ENCODE measurements at regions not wholly inside any gene's neighbourhood (a gene's known extent, or its start where the extent isn't known, plus 50 kb on each side); places are given as distances from the start of the nearest gene placed in this dataset.
"Not testable (repeated sequence)": the region's sequence is repeated elsewhere in the genome, so short reads cannot be mapped to it uniquely, and the experiment has no call there.

GRCh38 chr1:223920805-223921204 is 75.1 kb upstream of the TP53BP2 start:
- peak in 1 of 2 donors; percentile 24 for TF ChIP-seq CTCF (conservative IDR thresholded peaks at IDR 0.05 in 1 of 2, IDR thresholded peaks at IDR 0.05 in 1 of 2; ENCODE audit: low read depth in 1 of 2, low read length in 2 of 2)
- not testable (repeated sequence) for H3K4me3 ChIP-seq (replicated peaks in 1 of 4; ENCODE audit: control extremely low read depth in 1 of 4, insufficient read depth in 1 of 4, low read depth in 3 of 4, low read length in 4 of 4); H2AFZ ChIP-seq (ENCODE audit: low read length); H3K27ac ChIP-seq (ENCODE audit: insufficient read depth, low read length); H3K9ac ChIP-seq (ENCODE audit: insufficient read depth, low read length); H3K36me3 ChIP-seq (ENCODE audit: control insufficient read depth, insufficient read depth, low read length); H4K20me1 ChIP-seq (ENCODE audit: control insufficient read depth, extremely low read depth, insufficient read depth, low read length); H3K27me3 ChIP-seq (ENCODE audit: control insufficient read depth, insufficient read depth, low read length); H3K4me1 ChIP-seq (ENCODE audit: control insufficient read depth, extremely low read depth, insufficient read depth, low read length); DNase-seq (ENCODE audit: low read depth in 2 of 2); H3K9me3 ChIP-seq (ENCODE audit: control insufficient read depth, insufficient read depth, low read depth, low read length); H3K79me2 ChIP-seq (ENCODE audit: control insufficient read depth, insufficient read depth, low read length); H3K4me2 ChIP-seq (ENCODE audit: extremely low read depth, insufficient read depth, low read length)

- H3K27me3 ChIP-seq (ENCODE audit: control insufficient read depth, insufficient read depth, low read length); H4K20me1 ChIP-seq (ENCODE audit: control insufficient read depth, extremely low read depth, insufficient read depth, low read length); H3K4me1 ChIP-seq (ENCODE audit: control insufficient read depth, extremely low read depth, insufficient read depth, low read length); H2AFZ ChIP-seq (ENCODE audit: low read length); H3K79me2 ChIP-seq (ENCODE audit: control insufficient read depth, insufficient read depth, low read length); H3K9ac ChIP-seq (ENCODE audit: insufficient read depth, low read length); DNase-seq (ENCODE audit: low read depth in 2 of 2); H3K36me3 ChIP-seq (ENCODE audit: control insufficient read depth, insufficient read depth, low read length); H3K4me2 ChIP-seq (ENCODE audit: extremely low read depth, insufficient read depth, low read length); H3K27ac ChIP-seq (ENCODE audit: insufficient read depth, low read length); H3K4me3 ChIP-seq (replicated peaks in 1 of 4; ENCODE audit: control extremely low read depth in 1 of 4, insufficient read depth in 1 of 4, low read depth in 3 of 4, low read length in 4 of 4); H3K9me3 ChIP-seq (ENCODE audit: control insufficient read depth, insufficient read depth, low read depth, low read length): not testable (repeated sequence)
These were observed 69.7 kb upstream of the TP53BP2 start for GRCh38 chr1:223915476-223915875.

GRCh38 chr1:223913715-223914114 is 68.0 kb upstream of the TP53BP2 start:
- H3K79me2 ChIP-seq (ENCODE audit: control insufficient read depth, insufficient read depth, low read length); H3K36me3 ChIP-seq (ENCODE audit: control insufficient read depth, insufficient read depth, low read length); H3K4me3 ChIP-seq (replicated peaks in 1 of 4; ENCODE audit: control extremely low read depth in 1 of 4, insufficient read depth in 1 of 4, low read depth in 3 of 4, low read length in 4 of 4); H3K4me2 ChIP-seq (ENCODE audit: extremely low read depth, insufficient read depth, low read length); H4K20me1 ChIP-seq (ENCODE audit: control insufficient read depth, extremely low read depth, insufficient read depth, low read length); H3K27me3 ChIP-seq (ENCODE audit: control insufficient read depth, insufficient read depth, low read length); DNase-seq (ENCODE audit: low read depth in 2 of 2); H2AFZ ChIP-seq (ENCODE audit: low read length); H3K9ac ChIP-seq (ENCODE audit: insufficient read depth, low read length); H3K9me3 ChIP-seq (ENCODE audit: control insufficient read depth, insufficient read depth, low read depth, low read length); H3K27ac ChIP-seq (ENCODE audit: insufficient read depth, low read length); H3K4me1 ChIP-seq (ENCODE audit: control insufficient read depth, extremely low read depth, insufficient read depth, low read length): not testable (repeated sequence)

- not testable (repeated sequence) for H3K36me3 ChIP-seq (ENCODE audit: control insufficient read depth, insufficient read depth, low read length); H3K4me3 ChIP-seq (replicated peaks in 1 of 4; ENCODE audit: control extremely low read depth in 1 of 4, insufficient read depth in 1 of 4, low read depth in 3 of 4, low read length in 4 of 4); H3K4me1 ChIP-seq (ENCODE audit: control insufficient read depth, extremely low read depth, insufficient read depth, low read length); H3K79me2 ChIP-seq (ENCODE audit: control insufficient read depth, insufficient read depth, low read length); H3K4me2 ChIP-seq (ENCODE audit: extremely low read depth, insufficient read depth, low read length); DNase-seq (ENCODE audit: low read depth in 2 of 2); H4K20me1 ChIP-seq (ENCODE audit: control insufficient read depth, extremely low read depth, insufficient read depth, low read length); H2AFZ ChIP-seq (ENCODE audit: low read length); H3K27ac ChIP-seq (ENCODE audit: insufficient read depth, low read length); H3K9me3 ChIP-seq (ENCODE audit: control insufficient read depth, insufficient read depth, low read depth, low read length); H3K9ac ChIP-seq (ENCODE audit: insufficient read depth, low read length); H3K27me3 ChIP-seq (ENCODE audit: control insufficient read depth, insufficient read depth, low read length)
- peak in 1 of 2 donors; percentile 26 for TF ChIP-seq CTCF (conservative IDR thresholded peaks at IDR 0.05 in 1 of 2, IDR thresholded peaks at IDR 0.05 in 1 of 2; ENCODE audit: low read depth in 1 of 2, low read length in 2 of 2)
These were observed 62.3 kb upstream of the TP53BP2 start for GRCh38 chr1:223907943-223908587.

GRCh38 chr1:223903221-223903620 is 57.5 kb upstream of the TP53BP2 start:
- not testable (repeated sequence) for DNase-seq (ENCODE audit: low read depth in 2 of 2); H3K79me2 ChIP-seq (ENCODE audit: control insufficient read depth, insufficient read depth, low read length); H3K27me3 ChIP-seq (ENCODE audit: control insufficient read depth, insufficient read depth, low read length); H2AFZ ChIP-seq (ENCODE audit: low read length); H4K20me1 ChIP-seq (ENCODE audit: control insufficient read depth, extremely low read depth, insufficient read depth, low read length); H3K4me2 ChIP-seq (ENCODE audit: extremely low read depth, insufficient read depth, low read length); H3K4me3 ChIP-seq (replicated peaks in 1 of 4; ENCODE audit: control extremely low read depth in 1 of 4, insufficient read depth in 1 of 4, low read depth in 3 of 4, low read length in 4 of 4); H3K36me3 ChIP-seq (ENCODE audit: control insufficient read depth, insufficient read depth, low read length); H3K9me3 ChIP-seq (ENCODE audit: control insufficient read depth, insufficient read depth, low read depth, low read length); H3K4me1 ChIP-seq (ENCODE audit: control insufficient read depth, extremely low read depth, insufficient read depth, low read length); H3K9ac ChIP-seq (ENCODE audit: insufficient read depth, low read length); H3K27ac ChIP-seq (ENCODE audit: insufficient read depth, low read length)

- not testable (repeated sequence) for H3K36me3 ChIP-seq (ENCODE audit: control insufficient read depth, insufficient read depth, low read length); H3K9ac ChIP-seq (ENCODE audit: insufficient read depth, low read length); H4K20me1 ChIP-seq (ENCODE audit: control insufficient read depth, extremely low read depth, insufficient read depth, low read length); H3K4me1 ChIP-seq (ENCODE audit: control insufficient read depth, extremely low read depth, insufficient read depth, low read length); H3K27ac ChIP-seq (ENCODE audit: insufficient read depth, low read length); H3K4me3 ChIP-seq (replicated peaks in 1 of 4; ENCODE audit: control extremely low read depth in 1 of 4, insufficient read depth in 1 of 4, low read depth in 3 of 4, low read length in 4 of 4); H3K79me2 ChIP-seq (ENCODE audit: control insufficient read depth, insufficient read depth, low read length); H3K9me3 ChIP-seq (ENCODE audit: control insufficient read depth, insufficient read depth, low read depth, low read length); H3K4me2 ChIP-seq (ENCODE audit: extremely low read depth, insufficient read depth, low read length); H2AFZ ChIP-seq (ENCODE audit: low read length); H3K27me3 ChIP-seq (ENCODE audit: control insufficient read depth, insufficient read depth, low read length)
- DNase-seq (ENCODE audit: low read depth in 2 of 2) = peak in 1 of 2 donors; percentile 76
These were observed 54.0 kb upstream of the TP53BP2 start for GRCh38 chr1:223899775-223900174.

Measured in fibroblast of lung (primary cell).